Naive thymus-derived CD4-positive, alpha-beta T cell (primary cell): ENCODE measurements at regions not wholly inside any gene's neighbourhood (a gene's known extent, or its start where the extent isn't known, plus 50 kb on each side); places are given as distances from the start of the nearest gene placed in this dataset.
"Not testable (repeated sequence)": the region's sequence is repeated elsewhere in the genome, so short reads cannot be mapped to it uniquely, and the experiment has no call there.

ENCODE experiments used
- ATAC-seq: fragments of 150-1000 bp; cut with Tn5 transposase; 2 replicates; pipeline ENCODE4 v1.10.0; 2021; ENCODE audit warnings: mild to moderate bottlenecking, moderate library complexity
- CTCF ChIA-PET: fragments of 350-600 bp; sonication (Branson Sonifier 250); formaldehyde crosslinking; loops from one replicate; lab custom pipeline; 2021; ENCODE audit warnings: antibody characterized with exemption; lab: Charles Lee
- POLR2A ChIA-PET: fragments of 350-600 bp; sonication (Branson Sonifier 250); formaldehyde crosslinking; loops from one replicate; lab custom pipeline; 2021; ENCODE audit warnings: antibody characterized with exemption, inconsistent platforms; lab: Charles Lee
- DNase-seq, 9 donors: peaks; one replicate each; pipeline versions ENCODE4 v3.0.0 to v3.0.0-alpha.2; 2020 to 2022; ENCODE audit warnings: mixed read lengths in 1 of 9
- H3K27ac ChIP-seq: one replicate; pipeline ENCODE4 v1.7.0; 2013; ENCODE audit warnings: mild to moderate bottlenecking, low read depth, low read length, moderate library complexity
- H3K27me3 ChIP-seq, 2 donors: one replicate each; pipeline ENCODE4 v1.7.0; 2013; ENCODE audit warnings: low read length in 2 of 2, mild to moderate bottlenecking in 2 of 2, moderate library complexity in 2 of 2; ENCODE audit not compliant: control insufficient read depth in 2 of 2, insufficient read depth in 2 of 2
- H3K36me3 ChIP-seq, 3 experiments: 1 replicate in 2 of 3; 2 replicates in 1 of 3; pipeline ENCODE4 v1.7.0; 2013; ENCODE audit warnings: low read length in 3 of 3, mild to moderate bottlenecking in 3 of 3, moderate library complexity in 1 of 3; ENCODE audit not compliant: insufficient read depth in 3 of 3, control insufficient read depth in 2 of 3
- H3K4me1 ChIP-seq, 2 donors: one replicate each; pipeline ENCODE4 v1.7.0; 2013; ENCODE audit warnings: low read length in 2 of 2, mild to moderate bottlenecking in 2 of 2, moderate library complexity in 1 of 2; ENCODE audit not compliant: control insufficient read depth in 2 of 2, insufficient read depth in 2 of 2
- H3K4me3 ChIP-seq: 2 replicates; pipeline ENCODE4 v1.7.0; 2013; ENCODE audit warnings: mild to moderate bottlenecking, low read length
- H3K9me3 ChIP-seq, 3 experiments: 1 replicate in 2 of 3; 2 replicates in 1 of 3; pipeline ENCODE4 v1.7.0; 2013; ENCODE audit warnings: low read length in 3 of 3; ENCODE audit not compliant: control insufficient read depth in 2 of 3
- H3K27ac Mint-ChIP-seq, 9 donors: one replicate each; pipeline ENCODE4 v1.8.0; 2020 to 2022; ENCODE audit warnings: mixed read lengths in 9 of 9, mild to moderate bottlenecking in 8 of 9, moderate library complexity in 5 of 9, inconsistent platforms in 2 of 9
- H3K27me3 Mint-ChIP-seq, 5 donors: one replicate each; pipeline ENCODE4 v1.8.0; 2021 to 2022; ENCODE audit warnings: mixed read lengths in 5 of 5, mild to moderate bottlenecking in 1 of 5
- H3K36me3 Mint-ChIP-seq, 5 donors: one replicate each; pipeline ENCODE4 v1.8.0; 2020 to 2022; ENCODE audit warnings: mixed read lengths in 5 of 5, mild to moderate bottlenecking in 3 of 5, inconsistent platforms in 1 of 5
- H3K4me1 Mint-ChIP-seq, 7 donors: one replicate each; pipeline ENCODE4 v1.8.0; 2020 to 2022; ENCODE audit warnings: mixed read lengths in 7 of 7, mild to moderate bottlenecking in 3 of 7, inconsistent platforms in 1 of 7
- H3K4me3 Mint-ChIP-seq, 10 donors: one replicate each; pipeline ENCODE4 v1.8.0; 2020 to 2022; ENCODE audit warnings: mild to moderate bottlenecking in 10 of 10, mixed read lengths in 10 of 10, moderate library complexity in 6 of 10, inconsistent platforms in 2 of 10
- H3K9me3 Mint-ChIP-seq, 11 donors: one replicate each; pipeline ENCODE4 v1.8.0; 2020 to 2022; ENCODE audit warnings: mixed read lengths in 11 of 11, mild to moderate bottlenecking in 4 of 11, inconsistent platforms in 1 of 11, moderate library complexity in 1 of 11
- intact Hi-C, 2 donors: fragments of 100-400 bp; cut with micrococcal nuclease; formaldehyde crosslinking; loops; one replicate each; pipeline ENCODE4 v1.15.1; 2023

DNA sequence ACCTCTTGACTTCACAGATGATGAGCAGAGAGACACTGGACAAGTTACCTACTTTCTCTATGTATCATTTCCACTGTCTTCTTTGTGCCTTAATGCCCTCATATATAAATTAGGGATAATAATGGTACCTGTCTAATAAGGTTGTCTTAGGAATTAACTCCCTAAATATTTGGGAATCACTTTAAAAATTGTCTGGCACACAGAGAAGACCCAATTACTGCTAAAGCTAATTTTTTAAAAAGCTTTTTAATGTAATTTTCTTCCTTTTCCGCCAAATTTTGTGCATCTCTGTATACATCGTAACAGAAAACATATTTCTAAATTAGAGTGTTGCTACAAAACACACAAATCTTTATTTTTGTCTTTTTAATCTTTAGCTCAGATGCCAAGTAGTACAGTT is 816.8 kb upstream of the ADGRB3 start:
- Histone ChIP-seq H3K36me3 (no peaks in the 10 kb centered on the region), H3K4me1 (no peaks in the 10 kb centered on the region), H3K9me3 (no peaks in the 10 kb centered on the region), H3K27me3 (no peaks in the 10 kb centered on the region), H3K4me3 (no peak overlapping the region), H3K27ac (no peak overlapping the region)
- intact Hi-C loops, result no loop called here
- no peaks in the 10 kb centered on the region for H3K36me3 Mint-ChIP-seq
- ChIA-PET POLR2A (no interaction called here), CTCF (no interaction called here)
- DNase-seq, result no peak
- H3K27ac Mint-ChIP-seq, result no peak overlapping the region
- H3K9me3 Mint-ChIP-seq, result peaks cover 0 to 53% (median 18%) of the 10 kb centered on the region in 11 donors
- H3K4me1 Mint-ChIP-seq, result no peaks in the 10 kb centered on the region
- H3K27me3 Mint-ChIP-seq, result no peaks in the 10 kb centered on the region
- no peak for ATAC-seq
- H3K4me3 Mint-ChIP-seq, result no peak overlapping the region

- no peaks in the 10 kb centered on the region for H3K4me1 ChIP-seq
- H3K36me3 ChIP-seq, result no peaks in the 10 kb centered on the region
- ATAC-seq (no peak), DNase-seq (no peak)
- Mint-ChIP-seq H3K4me1 (no peaks in the 10 kb centered on the region), H3K9me3 (peaks cover 5 to 46% (median 16%) of the 10 kb centered on the region in 11 donors), H3K27me3 (no peaks in the 10 kb centered on the region), H3K4me3 (no peak overlapping the region), H3K27ac (no peak overlapping the region), H3K36me3 (peaks cover 0 to 5% (median 0%) of the 10 kb centered on the region in 5 donors)
- ChIA-PET CTCF (no interaction called here), POLR2A (no interaction called here)
- H3K27ac ChIP-seq, result no peak overlapping the region
- intact Hi-C loops, result no loop called here
- peaks cover 0 to 6% (median 0%) of the 10 kb centered on the region in 3 experiments for H3K9me3 ChIP-seq
- no peaks in the 10 kb centered on the region for H3K27me3 ChIP-seq
- H3K4me3 ChIP-seq, result no peak overlapping the region
These were observed 819.5 kb upstream of the ADGRB3 start for GRCh38 chr6:67815623-67816022.

- H3K9me3 Mint-ChIP-seq, result peaks cover 5 to 41% (median 16%) of the 10 kb centered on the region in 11 donors
- intact Hi-C loops, result no loop called here
- DNase-seq (no peak), ATAC-seq (no peak)
- H3K36me3 ChIP-seq, result no peaks in the 10 kb centered on the region
- no peaks in the 10 kb centered on the region for H3K27me3 Mint-ChIP-seq
- H3K27me3 ChIP-seq, result no peaks in the 10 kb centered on the region
- H3K9me3 ChIP-seq, result peaks cover 0 to 6% (median 0%) of the 10 kb centered on the region in 3 experiments
- no peaks in the 10 kb centered on the region for H3K4me1 Mint-ChIP-seq
- no peak overlapping the region for H3K27ac ChIP-seq
- peaks cover 0 to 5% (median 0%) of the 10 kb centered on the region in 5 donors for H3K36me3 Mint-ChIP-seq
- H3K4me3 Mint-ChIP-seq, result no peak overlapping the region
- H3K4me3 ChIP-seq, result no peak overlapping the region
- no peak overlapping the region for H3K27ac Mint-ChIP-seq
- POLR2A ChIA-PET, result no interaction called here
- CTCF ChIA-PET, result no interaction called here
- no peaks in the 10 kb centered on the region for H3K4me1 ChIP-seq
These were observed 820.8 kb upstream of the ADGRB3 start for GRCh38 chr6:67814262-67814661.

DNA sequence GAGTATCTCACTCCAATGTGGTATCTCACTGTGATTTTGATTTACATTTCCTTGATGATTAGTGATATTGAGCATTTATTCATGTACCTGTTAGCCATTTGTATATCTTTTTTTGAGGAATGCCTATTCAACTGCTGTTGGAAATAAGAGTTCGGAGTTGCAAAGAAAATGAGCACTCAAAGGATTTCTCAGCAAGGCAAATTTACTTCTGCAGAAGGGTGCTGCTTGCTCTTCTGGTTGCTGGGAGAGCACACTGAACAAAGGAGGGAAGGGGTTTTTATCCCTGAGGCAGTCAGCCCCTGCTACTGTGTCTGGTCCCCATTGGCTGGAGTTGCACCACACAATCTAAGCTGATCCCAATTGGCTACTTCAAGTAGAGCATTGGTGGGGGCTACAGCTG is 822.4 kb upstream of the ADGRB3 start:
- H3K4me3 Mint-ChIP-seq, result no peak overlapping the region
- H3K9me3 Mint-ChIP-seq, result peaks cover 5 to 41% (median 16%) of the 10 kb centered on the region in 11 donors
- no peaks in the 10 kb centered on the region for H3K4me1 ChIP-seq
- DNase-seq (no peak), ATAC-seq (no peak)
- H3K27me3 Mint-ChIP-seq, result no peaks in the 10 kb centered on the region
- no peaks in the 10 kb centered on the region for H3K4me1 Mint-ChIP-seq
- peaks cover 0 to 6% (median 0%) of the 10 kb centered on the region in 3 experiments for H3K9me3 ChIP-seq
- no peaks in the 10 kb centered on the region for H3K36me3 ChIP-seq
- intact Hi-C loops, result no loop called here
- H3K27ac Mint-ChIP-seq, result no peak overlapping the region
- peaks cover 0 to 5% (median 0%) of the 10 kb centered on the region in 5 donors for H3K36me3 Mint-ChIP-seq
- POLR2A ChIA-PET, result no interaction called here
- H3K4me3 ChIP-seq, result no peak overlapping the region
- no peaks in the 10 kb centered on the region for H3K27me3 ChIP-seq
- CTCF ChIA-PET, result no interaction called here
- no peak overlapping the region for H3K27ac ChIP-seq

DNA sequence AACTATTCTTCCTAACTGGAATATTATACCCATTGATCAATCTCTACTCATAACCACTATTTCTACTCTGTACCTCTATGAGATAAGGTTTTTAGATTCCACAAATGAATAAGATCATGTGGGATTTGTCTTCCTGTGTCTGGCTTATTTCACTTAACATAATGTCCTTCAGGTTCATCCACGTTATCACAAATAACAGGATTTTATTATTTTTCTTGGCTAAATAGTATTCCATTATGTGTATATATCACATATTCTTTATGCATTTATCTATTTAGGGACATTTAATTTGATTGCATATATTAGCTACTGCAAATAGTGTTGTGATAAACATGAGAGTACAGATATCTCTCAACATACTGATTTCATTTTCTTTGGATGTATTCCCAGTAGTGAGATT is 823.0 kb upstream of the ADGRB3 start:
- Mint-ChIP-seq H3K4me1 (no peaks in the 10 kb centered on the region), H3K27ac (no peak overlapping the region), H3K27me3 (no peaks in the 10 kb centered on the region), H3K36me3 (peaks cover 0 to 5% (median 0%) of the 10 kb centered on the region in 5 donors), H3K4me3 (no peak overlapping the region), H3K9me3 (peaks cover 5 to 41% (median 17%) of the 10 kb centered on the region in 11 donors)
- intact Hi-C loops, result no loop called here
- Histone ChIP-seq H3K27me3 (no peaks in the 10 kb centered on the region), H3K9me3 (peaks cover 0 to 6% (median 0%) of the 10 kb centered on the region in 3 experiments), H3K27ac (no peak overlapping the region), H3K36me3 (no peaks in the 10 kb centered on the region), H3K4me1 (no peaks in the 10 kb centered on the region), H3K4me3 (no peak overlapping the region)
- CTCF ChIA-PET, result no interaction called here
- DNase-seq, result no peak
- ATAC-seq, result no peak
- POLR2A ChIA-PET, result no interaction called here

DNA sequence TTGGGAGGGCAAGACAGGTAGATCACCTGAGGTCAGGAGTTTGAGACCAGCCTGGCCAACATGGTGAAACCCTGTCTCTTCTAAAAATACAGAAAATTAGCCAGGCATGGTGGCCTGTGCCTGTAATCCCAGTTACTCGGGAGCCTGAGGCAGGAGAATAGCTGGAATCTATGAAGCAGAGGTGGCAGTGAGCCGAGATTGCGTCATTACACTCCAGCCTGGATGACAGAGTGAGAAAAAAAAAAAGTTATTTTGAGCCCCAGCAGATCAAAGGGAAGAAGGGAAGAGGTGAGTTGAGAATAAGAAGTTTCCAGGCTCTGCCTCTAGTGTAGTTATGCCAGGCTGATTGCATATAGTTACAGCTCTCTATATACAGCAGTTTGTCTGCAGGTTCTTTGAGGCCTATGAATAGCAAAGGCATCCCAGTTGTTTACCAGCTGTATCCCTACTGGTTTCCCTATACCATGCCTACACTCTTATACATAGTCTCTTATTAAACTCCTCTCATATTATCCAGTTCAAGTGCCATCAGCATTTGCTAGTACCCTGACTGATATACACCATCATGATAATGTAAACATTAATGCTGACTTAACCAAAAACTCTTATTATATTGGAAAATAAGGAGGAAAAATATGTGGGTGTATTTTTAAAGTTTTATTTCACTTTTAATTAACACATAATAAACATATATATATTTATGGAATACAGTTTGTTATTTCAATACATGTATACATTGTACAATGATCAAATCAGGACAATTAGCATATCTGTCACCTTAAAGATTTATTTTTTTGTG is 823.6 kb upstream of the ADGRB3 start:
- Mint-ChIP-seq H3K36me3 (peaks cover 0 to 5% (median 0%) of the 10 kb centered on the region in 5 donors), H3K27me3 (no peaks in the 10 kb centered on the region), H3K4me3 (no peak overlapping the region), H3K4me1 (no peaks in the 10 kb centered on the region), H3K9me3 (peaks cover 5 to 45% (median 17%) of the 10 kb centered on the region in 11 donors), H3K27ac (no peak overlapping the region)
- no peaks in the 10 kb centered on the region for H3K27me3 ChIP-seq
- H3K27ac ChIP-seq, result no peak overlapping the region
- H3K9me3 ChIP-seq, result peaks cover 0 to 6% (median 0%) of the 10 kb centered on the region in 3 experiments
- no peaks in the 10 kb centered on the region for H3K36me3 ChIP-seq
- CTCF ChIA-PET, result no interaction called here
- DNase-seq, result no peak
- no peak overlapping the region for H3K4me3 ChIP-seq
- ATAC-seq, result no peak
- no peaks in the 10 kb centered on the region for H3K4me1 ChIP-seq
- POLR2A ChIA-PET, result no interaction called here
- intact Hi-C loops, result no loop called here

DNA sequence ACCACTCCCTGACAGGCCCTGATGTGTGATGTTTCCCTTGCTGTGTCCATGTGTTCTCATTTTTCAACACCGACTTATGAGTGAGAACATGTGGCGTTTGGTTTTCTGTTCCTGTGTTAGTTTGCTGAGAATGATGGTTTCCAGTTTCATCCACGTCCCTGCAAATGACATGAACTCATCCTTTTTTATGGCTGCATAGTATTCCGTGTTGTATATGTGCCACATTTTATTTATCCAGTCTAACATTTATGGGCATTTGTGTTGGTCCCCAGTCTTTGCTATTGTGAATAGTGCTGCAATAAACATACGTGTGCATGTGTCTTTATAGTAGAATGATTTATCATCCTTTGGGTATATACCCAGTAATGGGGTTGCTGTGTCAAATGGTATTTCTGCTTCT is 830.3 kb upstream of the ADGRB3 start:
- H3K27me3 ChIP-seq, POLR2A ChIA-PET, H3K4me3 ChIP-seq, H3K4me3 Mint-ChIP-seq, H3K4me1 ChIP-seq, H3K36me3 ChIP-seq, H3K27me3 Mint-ChIP-seq, H3K27ac ChIP-seq, CTCF ChIA-PET, H3K36me3 Mint-ChIP-seq, ATAC-seq, H3K27ac Mint-ChIP-seq, DNase-seq, H3K9me3 ChIP-seq, H3K4me1 Mint-ChIP-seq: not testable (repeated sequence)
- peaks cover 0 to 43% (median 18%) of the 10 kb centered on the region in 11 donors for H3K9me3 Mint-ChIP-seq
- intact Hi-C loops, result loop anchor here in 1 of 2 donors (5.0 kb wide), 1 partner anchor 373 kb away; no protein-coding TSS in a partner anchor
